H4 (cell line): ENCODE measurements at regions not wholly inside any gene's neighbourhood (a gene's known extent, or its start where the extent isn't known, plus 50 kb on each side); places are given as distances from the start of the nearest gene placed in this dataset.
"Not testable (repeated sequence)": the region's sequence is repeated elsewhere in the genome, so short reads cannot be mapped to it uniquely, and the experiment has no call there.

Source experiments
- DNase-seq: peaks from one replicate; pipeline ENCODE4 v3.0.0-alpha.2; 2015; ENCODE audit warnings: low spot score

DNA sequence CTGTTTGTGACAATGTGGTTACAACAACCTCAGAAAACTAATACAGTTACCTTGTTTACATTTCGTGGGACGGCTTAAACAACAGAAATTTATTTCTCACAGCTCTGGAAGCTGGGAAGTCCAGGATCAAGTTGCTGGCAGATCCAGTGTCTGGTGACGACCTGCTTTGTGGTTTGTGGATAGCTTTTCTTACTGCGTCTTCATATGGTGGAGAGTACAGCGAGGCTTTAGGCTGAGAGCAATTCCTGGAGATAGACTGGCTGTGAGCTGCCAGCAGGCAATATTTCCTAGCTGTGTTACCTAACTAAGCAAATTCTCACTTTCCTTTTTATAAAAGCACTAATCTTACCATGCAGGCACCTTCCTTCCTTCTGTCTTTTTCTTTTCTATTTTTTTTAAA lies 1203.5 kb upstream of the PRR20A start:
- DNase-seq: peak; percentile 39

DNA sequence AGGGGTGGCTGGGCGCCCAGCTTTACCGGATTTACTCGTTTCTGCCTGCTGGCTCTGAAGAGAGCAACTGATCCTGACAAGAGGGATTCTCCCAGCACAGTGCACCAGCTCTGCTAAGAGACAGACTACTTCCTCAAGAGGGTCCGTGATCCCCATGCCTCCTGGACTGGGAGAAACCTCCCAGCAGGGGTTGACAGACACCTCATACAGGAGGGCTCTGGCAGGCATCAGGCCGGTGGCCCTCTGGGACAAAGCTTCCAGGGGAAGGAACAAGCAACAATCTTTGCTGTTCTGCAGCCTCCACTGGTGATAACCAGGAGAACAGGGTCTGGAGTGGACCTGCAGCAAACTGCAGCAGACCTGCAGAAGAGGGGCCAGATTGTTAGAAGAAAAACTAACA lies 1192.5 kb upstream of the PRR20A start:
- DNase-seq: no peak

DNA sequence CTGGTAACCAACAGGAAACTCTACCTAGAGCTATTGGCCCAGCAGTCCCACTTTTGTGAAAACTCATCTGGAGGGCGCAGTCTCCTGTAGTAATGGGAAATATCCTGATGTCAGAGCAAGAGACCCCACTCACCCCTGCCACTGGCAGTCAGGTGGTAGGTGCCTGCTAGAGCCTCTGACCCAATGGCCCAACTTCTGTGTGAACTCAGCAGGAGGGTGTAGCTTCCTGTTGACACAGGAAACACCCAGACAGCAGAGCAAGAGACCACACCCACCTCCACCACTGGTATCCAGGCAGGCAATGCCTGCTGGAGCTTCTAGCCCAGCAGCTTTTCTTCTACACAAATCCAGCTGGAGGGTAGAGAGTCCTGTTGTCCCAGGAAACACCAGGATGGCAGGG lies 1176.8 kb upstream of the PRR20A start:
- no peak for DNase-seq

DNA sequence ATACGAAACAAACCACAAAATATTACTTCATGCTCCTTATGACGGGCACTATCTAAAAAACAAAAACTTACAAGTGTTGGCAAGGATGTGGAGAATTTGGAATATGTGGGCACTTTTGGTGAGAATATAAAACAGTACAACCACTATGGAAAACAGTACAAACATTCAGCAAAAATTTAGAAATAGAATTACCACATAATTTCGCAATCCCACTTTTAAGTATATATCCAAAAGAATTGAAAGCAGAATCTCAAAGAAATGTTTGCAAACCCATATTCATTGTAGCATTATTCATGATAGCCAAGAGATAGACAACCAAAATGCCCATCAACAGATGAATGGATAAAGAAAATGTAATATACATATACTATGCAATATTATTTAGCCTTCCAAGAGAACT lies 1173.7 kb upstream of the PRR20A start:
- no peak for DNase-seq

DNA sequence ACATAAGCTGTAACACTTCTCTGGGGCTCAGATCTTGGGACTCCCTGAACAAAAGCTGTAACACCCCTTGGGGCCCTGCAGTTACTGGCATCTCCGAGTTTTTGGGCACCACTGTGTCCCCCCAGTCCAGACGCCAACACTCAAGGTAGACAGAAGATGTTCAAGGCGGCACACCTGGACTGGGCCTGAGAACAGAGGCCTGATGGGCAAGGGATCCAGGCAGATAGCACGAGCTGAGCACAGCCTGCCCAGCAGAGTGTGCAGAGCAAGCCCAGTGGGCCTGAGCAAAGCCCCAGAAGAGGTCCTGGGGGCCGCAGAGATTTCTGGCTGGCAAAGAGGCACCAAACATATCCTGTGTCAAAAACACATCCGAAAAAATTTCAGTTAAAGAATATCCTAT lies 1163.3 kb upstream of the PRR20A start:
- no peak for DNase-seq

DNA sequence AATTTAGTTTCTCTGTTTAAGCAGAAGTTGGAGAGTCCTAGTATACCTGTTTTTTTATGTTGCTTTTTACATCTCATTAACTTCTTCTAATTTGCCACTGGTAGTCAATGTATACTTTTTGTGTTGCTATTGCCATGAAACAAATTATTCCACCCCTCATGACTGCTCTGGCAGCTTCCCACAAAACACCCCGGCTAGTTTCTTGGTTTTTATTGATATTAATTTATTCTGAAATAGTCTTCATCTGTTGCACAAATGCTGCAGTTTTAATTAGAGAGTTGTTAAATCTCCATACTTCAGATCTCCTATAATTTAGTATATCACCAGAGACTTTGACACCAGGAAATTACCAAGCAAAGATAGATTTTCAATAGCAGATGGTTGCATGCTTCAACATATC lies 1159.3 kb upstream of the PRR20A start:
- no peak for DNase-seq

DNA sequence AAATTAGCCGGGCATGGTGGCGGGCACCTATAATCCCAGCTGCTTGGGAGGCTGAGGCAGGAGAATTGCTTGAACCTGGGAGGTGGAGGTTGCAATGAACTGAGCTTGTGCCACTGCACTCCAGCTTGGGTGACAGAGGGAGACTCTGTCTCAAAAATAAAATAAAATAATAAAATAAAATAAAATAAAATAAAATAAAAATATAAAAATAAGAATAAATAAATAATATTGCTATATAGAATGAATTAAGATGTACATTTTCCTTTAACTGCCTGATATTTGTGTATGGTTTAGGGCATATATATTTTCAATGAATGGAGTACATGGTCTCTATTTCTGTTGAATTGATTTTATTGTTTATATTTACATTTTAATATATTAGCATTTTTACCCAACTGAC lies 1156.7 kb upstream of the PRR20A start:
- DNase-seq: not testable (repeated sequence)

DNA sequence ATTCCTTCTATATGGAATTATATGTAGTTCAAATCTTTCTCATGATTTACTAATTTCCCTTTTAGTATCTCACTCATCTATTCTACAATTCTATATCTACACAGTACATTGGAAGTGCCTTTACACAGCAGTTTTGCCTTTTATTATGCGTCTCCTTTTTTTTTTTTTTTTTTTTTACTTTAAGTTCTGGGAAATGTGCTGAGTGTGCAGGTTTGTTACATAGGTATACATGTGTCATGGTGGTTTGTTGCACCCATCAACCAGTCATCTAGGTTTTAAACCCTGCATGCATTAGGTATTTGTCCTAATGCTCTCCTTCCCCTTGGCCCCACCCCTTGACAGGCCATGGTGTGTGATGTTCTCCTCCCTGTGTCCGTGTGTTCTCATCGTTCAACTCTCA lies 1150.1 kb upstream of the PRR20A start:
- no peak for DNase-seq

DNA sequence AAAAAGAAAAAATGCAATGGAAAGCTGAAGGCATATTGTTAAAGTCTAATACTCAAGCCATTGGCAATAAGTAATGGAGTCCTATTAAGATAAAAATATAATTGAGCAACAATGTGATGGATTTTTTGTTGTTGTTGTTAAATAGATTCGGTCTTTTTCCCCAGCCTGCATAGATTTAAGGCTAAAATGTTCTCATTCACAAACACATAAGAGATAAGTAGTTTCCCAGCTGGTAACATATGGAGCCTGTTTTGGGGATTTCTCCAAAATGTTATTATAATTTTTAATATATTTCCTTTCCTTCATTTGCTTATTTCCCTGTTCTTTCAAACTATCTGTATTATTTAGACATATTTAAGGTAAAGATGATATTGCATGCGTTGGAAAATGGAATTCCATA lies 1149.1 kb upstream of the PRR20A start:
- no peak for DNase-seq

DNA sequence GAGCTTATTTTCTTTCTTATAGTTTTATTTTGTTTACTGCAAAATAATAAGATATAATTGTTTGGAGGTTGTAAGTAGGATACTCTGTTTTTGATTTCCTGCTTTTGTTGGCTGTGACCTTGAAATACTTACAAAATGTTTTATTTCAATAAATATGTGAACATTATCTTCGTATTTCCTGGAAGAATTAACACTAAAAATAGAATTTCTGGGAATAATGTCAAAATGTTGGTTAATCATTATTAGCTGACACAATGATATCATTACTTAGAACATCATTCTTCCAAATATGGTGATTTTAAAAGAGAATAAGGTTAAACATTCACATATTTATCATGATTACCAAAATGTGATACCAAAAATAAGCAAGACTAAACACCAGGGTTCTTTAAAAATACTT lies 1148.6 kb upstream of the PRR20A start:
- DNase-seq: no peak

DNA sequence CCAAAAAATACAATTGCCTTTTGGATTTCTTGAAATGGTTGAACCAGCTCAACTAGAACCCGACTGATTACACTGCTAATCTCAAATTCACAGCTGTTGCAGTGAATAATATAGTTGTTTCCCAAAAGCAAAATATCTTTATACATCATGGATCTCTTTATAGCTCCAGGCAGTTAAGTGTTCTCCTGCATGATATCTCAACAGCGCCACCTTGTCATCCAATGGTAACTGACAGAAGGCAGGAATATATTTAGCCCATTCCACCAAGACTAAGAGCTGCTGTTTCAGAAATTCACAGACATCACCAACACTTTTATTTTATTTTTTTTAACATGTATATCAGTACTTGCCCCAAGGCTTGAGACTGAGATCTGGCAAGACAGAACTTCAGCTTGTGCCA lies 1141.0 kb upstream of the PRR20A start:
- DNase-seq: peak; percentile 5

DNA sequence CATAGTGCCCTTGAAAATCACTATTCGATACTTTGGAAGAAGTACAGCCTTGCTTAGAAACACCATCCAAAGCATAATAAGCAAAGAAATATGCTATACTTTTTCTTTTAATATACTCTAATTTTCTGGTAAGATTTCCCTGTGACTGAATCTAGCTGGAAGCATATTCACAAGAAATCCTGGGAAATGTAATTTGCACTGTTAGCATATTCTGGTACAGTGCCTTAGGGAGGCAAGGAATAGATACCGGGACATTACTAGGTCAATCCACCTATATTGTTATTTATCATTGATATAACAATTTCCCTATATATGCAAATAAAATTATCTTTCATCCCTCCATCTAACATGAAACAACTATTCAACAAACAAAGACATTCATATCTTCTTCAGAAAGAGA lies 1131.3 kb upstream of the PRR20A start:
- DNase-seq: no peak

DNA sequence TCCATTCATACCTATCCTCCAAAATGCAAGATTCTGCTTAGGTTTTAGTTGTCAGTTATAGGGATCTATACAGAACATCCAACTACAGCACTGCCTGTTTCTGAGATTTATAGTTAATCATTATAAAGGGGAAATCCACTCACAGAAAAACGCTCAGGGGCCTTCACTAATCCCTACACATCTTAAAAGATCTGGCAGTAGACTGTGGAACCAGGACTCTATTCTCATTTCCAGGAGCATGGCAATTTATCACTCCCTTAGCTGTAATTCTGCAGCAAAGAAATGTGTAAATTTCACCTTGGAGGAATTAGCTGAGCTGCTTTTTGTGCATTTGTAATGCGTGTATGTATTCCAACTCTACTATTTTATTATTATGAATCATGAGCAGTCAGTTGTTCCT lies 1128.1 kb upstream of the PRR20A start:
- DNase-seq: no peak

DNA sequence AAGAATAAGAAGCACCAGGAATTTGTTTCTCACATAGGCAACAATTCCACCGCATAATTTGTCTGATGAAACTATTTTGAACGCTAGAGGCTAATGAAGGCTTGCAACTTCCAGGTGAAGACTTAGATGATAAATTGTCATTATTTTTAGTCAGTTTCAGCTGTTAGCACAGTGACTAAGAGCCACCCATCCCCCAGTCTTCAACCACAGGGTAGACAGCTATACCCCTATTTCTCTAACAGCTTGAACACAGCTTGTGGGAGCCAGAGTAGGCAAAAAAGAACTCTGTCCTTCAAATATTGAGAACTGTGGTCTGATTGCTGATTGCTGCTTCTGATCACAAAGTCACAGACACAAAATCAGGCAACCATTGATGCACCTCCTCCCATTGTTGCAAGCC lies 1124.8 kb upstream of the PRR20A start:
- no peak for DNase-seq

DNA sequence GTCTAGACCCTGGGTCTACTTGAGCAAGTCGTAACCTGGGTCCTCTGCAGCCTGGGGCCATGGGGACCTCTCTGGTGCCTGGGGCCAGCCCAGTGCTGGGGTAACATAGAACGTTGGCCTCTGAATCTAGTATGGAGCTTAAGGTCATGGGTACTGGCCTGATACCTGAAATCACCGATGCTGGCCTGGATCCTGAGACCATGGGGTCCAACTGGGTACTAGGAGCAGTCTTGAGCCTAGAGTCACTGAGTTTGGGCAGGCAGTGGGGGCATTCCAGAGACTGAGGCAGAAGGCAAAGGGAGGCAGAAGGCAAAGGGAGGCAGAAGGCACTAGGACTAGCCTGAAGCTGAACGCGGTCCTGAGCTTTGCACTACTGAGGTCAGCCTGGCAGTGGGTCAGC lies 1121.1 kb upstream of the PRR20A start:
- DNase-seq: no peak

DNA sequence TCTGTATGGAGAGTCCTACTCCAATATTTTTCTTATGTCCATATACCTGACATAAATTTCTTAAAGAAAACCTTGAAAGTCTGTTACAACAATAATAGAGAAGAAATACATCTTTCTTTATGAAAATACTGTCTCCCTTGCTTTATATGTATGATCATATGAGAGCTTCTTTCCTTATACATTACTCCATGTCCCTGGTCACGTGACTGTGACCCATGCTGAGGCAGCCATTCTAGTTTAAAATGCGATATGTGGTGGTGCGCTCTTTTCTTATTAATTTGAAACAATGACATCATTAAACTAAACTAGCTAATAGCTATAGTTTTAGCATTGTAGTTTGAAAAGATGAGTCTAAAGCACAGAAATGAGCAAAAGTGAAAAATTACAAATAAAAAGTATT lies 1120.3 kb upstream of the PRR20A start:
- no peak for DNase-seq

DNA sequence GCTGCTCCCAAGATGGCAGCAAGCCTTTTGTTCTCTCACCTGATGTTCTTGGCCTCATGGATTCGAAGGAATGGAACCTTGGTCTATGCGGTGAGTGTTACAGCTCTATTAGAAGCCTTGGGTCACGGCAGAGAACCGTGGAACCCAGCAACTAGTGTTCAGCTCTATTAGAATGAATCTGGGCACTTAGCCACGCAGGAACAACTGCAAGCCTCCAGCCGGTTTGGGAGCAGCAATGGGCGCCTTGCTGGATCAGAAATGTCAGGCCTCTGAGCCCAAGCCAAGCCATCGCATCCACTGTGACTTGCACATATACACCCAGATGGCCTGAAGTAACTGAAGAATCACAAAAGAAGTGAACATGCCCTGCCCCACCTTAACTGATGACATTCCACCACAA lies 1100.7 kb upstream of the PRR20A start:
- no peak for DNase-seq

DNA sequence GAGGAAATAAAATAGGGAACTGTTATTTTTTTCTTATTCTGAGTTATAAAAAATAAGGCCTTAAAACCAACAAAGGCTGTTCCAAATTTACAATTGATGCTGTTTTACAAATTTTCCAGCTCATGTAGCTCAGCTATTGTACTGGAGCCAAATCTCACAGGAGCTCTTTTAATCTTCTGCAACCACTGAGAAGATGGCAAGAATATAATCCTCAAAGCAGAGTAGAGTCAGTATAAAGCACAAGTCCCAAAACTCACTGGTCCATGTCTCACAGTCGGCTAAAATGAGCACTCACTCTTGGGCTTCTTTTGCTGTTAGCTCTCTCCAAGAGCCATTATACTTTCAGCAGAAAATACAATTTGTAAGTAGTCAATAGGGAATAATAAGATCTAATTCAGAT lies 1074.4 kb upstream of the PRR20A start:
- no peak for DNase-seq

DNA sequence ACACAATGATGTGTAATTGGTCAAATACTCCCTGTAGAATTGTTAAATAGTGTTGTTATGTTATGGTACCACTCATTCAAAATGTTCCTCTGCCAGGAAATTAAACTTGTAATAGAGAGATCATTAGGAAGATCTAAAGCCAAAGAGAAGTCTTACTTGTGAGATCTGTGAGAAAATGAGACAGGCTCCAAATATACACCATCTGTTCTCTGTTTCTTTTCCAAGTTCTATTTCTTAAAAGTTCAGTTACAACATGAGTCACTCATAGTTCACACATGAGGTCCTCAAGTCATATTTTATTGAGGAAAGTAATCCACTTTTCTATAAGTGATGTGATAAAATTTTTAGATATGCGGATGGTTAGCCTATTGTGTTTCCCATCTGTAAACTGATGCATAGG lies 1038.1 kb upstream of the PRR20A start:
- DNase-seq: no peak

DNA sequence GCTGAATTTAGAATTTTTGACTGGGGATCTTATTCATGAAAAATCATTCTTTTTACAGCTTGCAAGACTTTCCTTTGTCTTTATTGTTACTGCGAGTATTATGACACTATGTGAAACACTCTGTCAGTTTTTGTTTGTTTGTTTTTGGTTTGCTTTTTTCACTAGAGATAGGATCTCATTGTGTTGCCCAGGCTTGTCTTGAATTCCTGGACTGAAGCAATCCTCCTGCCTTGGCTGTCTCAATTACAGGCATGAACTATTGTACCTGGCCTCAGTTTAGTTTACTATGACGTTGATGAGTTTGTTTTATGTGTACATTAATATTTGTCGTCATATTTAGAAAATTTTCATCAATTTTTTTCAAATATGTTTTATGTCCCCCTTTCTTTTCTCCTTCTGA lies 1030.0 kb upstream of the PRR20A start:
- DNase-seq: no peak

DNA sequence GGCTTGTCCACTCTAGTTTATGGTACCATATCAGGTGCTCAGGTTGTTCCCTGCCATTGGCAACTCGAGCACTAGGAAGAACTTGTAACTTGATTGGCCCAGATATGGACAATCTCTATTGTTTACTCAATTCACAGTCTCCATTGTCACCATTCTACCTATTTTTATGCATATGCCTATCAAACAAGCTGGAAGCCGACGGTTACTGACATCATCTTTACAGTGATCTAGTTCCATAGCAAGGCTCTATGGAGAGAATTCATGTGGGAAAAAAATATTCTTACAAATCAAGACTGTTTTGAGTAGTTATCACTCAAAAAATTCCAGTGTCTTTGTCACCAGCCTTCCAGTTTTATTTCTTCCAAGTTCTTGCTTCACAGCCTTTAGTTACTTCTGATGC lies 1006.2 kb upstream of the PRR20A start:
- DNase-seq: no peak

DNA sequence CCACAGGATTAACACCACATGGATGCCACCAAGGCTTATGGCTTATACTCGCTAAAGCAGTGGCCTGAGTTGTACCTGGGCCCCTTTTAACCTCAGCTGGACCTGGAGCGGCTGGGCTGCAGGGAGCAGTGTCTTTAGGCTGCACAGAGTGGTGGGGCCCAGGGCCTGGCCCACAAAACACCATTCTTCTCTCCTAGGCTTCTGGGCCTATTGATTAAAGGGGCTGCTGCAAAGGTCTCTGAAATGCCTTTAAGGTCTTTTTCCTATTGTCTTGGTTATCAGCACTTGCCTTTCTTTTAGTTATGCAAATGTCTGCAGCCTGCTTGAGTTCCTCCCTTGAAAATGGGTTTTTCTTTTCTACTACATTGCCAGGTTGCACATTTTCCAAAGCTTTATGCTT lies 973.9 kb upstream of the PRR20A start:
- DNase-seq: no peak

DNA sequence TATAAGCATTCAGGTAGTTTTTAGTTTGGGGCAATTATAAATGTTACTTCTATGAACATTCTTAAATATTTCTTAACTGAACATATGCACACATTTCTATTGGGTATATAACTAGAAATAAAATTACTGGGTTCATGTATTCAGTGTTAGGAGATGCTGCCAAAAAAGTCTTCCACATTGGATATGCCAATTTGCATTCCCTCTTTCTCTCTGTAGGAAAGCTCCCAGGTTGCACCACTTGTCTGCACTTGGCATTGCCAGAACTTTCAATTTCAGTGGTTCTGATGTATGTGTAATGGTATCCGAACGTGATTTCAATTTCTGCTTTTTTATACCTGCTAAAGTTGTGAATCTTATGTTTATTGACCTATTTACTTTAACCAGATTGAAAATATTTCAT lies 972.1 kb upstream of the PRR20A start:
- DNase-seq: no peak

DNA sequence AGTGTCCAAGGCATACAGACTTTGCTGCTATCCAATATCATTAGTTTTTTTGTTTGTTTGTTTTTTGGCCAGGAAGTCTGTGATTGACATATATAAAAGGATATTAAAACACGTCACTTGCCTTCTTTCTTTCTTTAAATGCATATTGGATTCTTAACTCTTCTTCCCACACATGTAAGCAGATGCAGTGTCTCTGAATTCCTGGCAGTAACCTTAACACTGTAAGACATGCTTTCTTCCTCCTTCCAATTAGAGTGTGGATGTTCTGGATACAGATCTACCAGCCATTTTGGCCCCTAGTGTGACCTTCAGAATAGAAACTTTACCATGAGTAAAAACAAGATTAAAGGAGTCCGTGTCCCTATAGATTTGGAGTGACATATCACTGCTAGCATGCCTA lies 967.4 kb upstream of the PRR20A start:
- DNase-seq: no peak

DNA sequence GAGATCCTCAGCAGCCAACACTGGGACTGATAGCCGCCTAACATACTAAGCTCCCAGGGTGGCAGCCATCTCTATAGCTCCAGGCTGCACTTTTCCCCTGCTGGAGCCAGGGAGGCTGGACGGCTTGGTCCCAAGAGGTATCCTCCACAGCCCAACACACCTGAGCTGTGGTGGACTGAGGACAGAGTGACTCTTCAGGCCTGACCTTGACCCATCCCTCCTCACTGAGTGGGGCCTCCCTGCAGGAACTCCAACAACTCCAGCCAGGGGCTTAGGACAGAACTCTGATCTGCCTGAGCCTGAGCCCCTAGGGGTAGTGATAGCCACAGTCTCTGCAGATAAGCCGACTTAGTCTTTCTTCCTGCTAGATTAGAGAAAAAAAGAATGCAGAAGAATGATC lies 958.1 kb upstream of the PRR20A start:
- no peak for DNase-seq
